HG03457 (cell line): ENCODE measurements at regions not wholly inside any gene's neighbourhood (a gene's known extent, or its start where the extent isn't known, plus 50 kb on each side); places are given as distances from the start of the nearest gene placed in this dataset.
A peak's percentile ranks its signal among the peaks of the same experiment; 100 is the strongest.

Experiments
- ATAC-seq: cut with Tn5 transposase; IDR thresholded peaks from one replicate; pipeline ENCODE4 v1.9.1; 2021; ENCODE audit warnings: moderate number of reproducible peaks; ENCODE audit not compliant: unreplicated experiment

GRCh38 chr15:94535298-94536048, 304.1 kb downstream of the MCTP2 start:
- no peak for ATAC-seq

- ATAC-seq, result no peak
Observed at GRCh38 chr15:94536549-94536948, 305.2 kb downstream of the MCTP2 start.

GRCh38 chr15:94538280-94538679, 306.9 kb downstream of the MCTP2 start:
- ATAC-seq, result no peak

GRCh38 chr15:94542391-94542790, 311.0 kb downstream of the MCTP2 start:
- ATAC-seq, result no peak

- no peak for ATAC-seq
Observed at GRCh38 chr15:94546808-94547207, 315.4 kb downstream of the MCTP2 start.

GRCh38 chr15:94547711-94548110, 316.4 kb downstream of the MCTP2 start:
- ATAC-seq, result no peak

GRCh38 chr15:94555841-94556519, 324.6 kb downstream of the MCTP2 start:
- no peak for ATAC-seq

GRCh38 chr15:94561036-94561689, 329.8 kb downstream of the MCTP2 start:
- no peak for ATAC-seq

GRCh38 chr15:94563456-94563855, 332.1 kb downstream of the MCTP2 start:
- no peak for ATAC-seq

- ATAC-seq, result no peak
Observed at GRCh38 chr15:94576889-94577533, 345.6 kb downstream of the MCTP2 start.

GRCh38 chr15:94579286-94579685, 347.9 kb downstream of the MCTP2 start:
- ATAC-seq, result no peak

GRCh38 chr15:94580211-94580885, 349.0 kb downstream of the MCTP2 start:
- no peak for ATAC-seq

GRCh38 chr15:94582368-94582767, 351.0 kb downstream of the MCTP2 start:
- ATAC-seq, result peak; percentile 42

GRCh38 chr15:94584833-94585244, 353.5 kb downstream of the MCTP2 start:
- peak; percentile 87 for ATAC-seq

GRCh38 chr15:94586099-94586498, 354.7 kb downstream of the MCTP2 start:
- peak; percentile 58 for ATAC-seq

GRCh38 chr15:94587113-94587512, 355.8 kb downstream of the MCTP2 start:
- ATAC-seq, result no peak

GRCh38 chr15:94588993-94589392, 357.6 kb downstream of the MCTP2 start:
- ATAC-seq, result no peak

- ATAC-seq, result no peak
Observed at GRCh38 chr15:94592495-94592894, 361.1 kb downstream of the MCTP2 start.

GRCh38 chr15:94596707-94597106, 365.3 kb downstream of the MCTP2 start:
- ATAC-seq, result no peak

- ATAC-seq, result no peak
Observed at GRCh38 chr15:94600505-94600904, 369.1 kb downstream of the MCTP2 start.
